Gastrocnemius medialis (tissue), 4 donors: ENCODE measurements at regions not wholly inside any gene's neighbourhood (a gene's known extent, or its start where the extent isn't known, plus 50 kb on each side); places are given as distances from the start of the nearest gene placed in this dataset.

Experiments used
- ATAC-seq, 2 donors: fragments of 150-250 bp; one replicate each; pipeline ENCODE4 v1.9.1; 2016
- DNase-seq, 2 donors: peaks; one replicate each; pipeline ENCODE4 v3.0.0-alpha.2; 2019
- H3K27ac ChIP-seq, 4 donors: fragments of 200-600 bp; sonication (generic); 1 replicate in 1 of 4; 2 replicates in 3 of 4; pipeline ENCODE4 v1.5.1; 2016 to 2018; ENCODE audit warnings: mild to moderate bottlenecking in 2 of 4, moderate library complexity in 1 of 4
- H3K27me3 ChIP-seq, 3 donors: fragments of 200-600 bp; sonication (generic) in 2 of 3; 1 replicate in 1 of 3; 2 replicates in 2 of 3; pipeline versions ENCODE4 v1.5.1 to v1.6.0; 2016 to 2019; ENCODE audit warnings: mild to moderate bottlenecking in 1 of 3, moderate library complexity in 1 of 3
- H3K36me3 ChIP-seq, 2 donors: fragments of 200-600 bp; sonication (generic) in 1 of 2; one replicate each; pipeline ENCODE4 v1.5.1; 2017 to 2018
- H3K4me1 ChIP-seq, 2 donors: fragments of 200-600 bp; sonication (generic) in 1 of 2; one replicate each; pipeline ENCODE4 v1.5.1; 2016 to 2017; ENCODE audit warnings: mild to moderate bottlenecking in 2 of 2
- H3K4me3 ChIP-seq, 4 donors: fragments of 200-600 bp; sonication (generic) in 3 of 4; 1 replicate in 1 of 4; 2 replicates in 3 of 4; pipeline ENCODE4 v1.5.1; 2016 to 2019; ENCODE audit warnings: mild to moderate bottlenecking in 2 of 4
- H3K9me3 ChIP-seq, 3 donors: fragments of 200-600 bp; sonication (generic) in 2 of 3; 1 replicate in 1 of 3; 2 replicates in 2 of 3; pipeline ENCODE4 v1.5.1; 2016 to 2019
- CTCF ChIP-seq, 5 experiments: fragments of 450-650 bp in 3 of 5; fragments of 200-600 bp in 2 of 5; sonication (generic) in 2 of 5; IDR thresholded peaks in 4 of 5; conservative IDR thresholded peaks in 1 of 5; 1 replicate in 4 of 5; 2 replicates in 1 of 5; pipeline ENCODE4 v1.5.1; 2016 to 2019; ENCODE audit warnings: antibody characterized with exemption in 5 of 5, mild to moderate bottlenecking in 3 of 5, moderate library complexity in 3 of 5
- POLR2A ChIP-seq, 2 donors: fragments of 450-650 bp; IDR thresholded peaks; one replicate each; pipeline ENCODE4 v1.6.1; 2017; ENCODE audit warnings: antibody characterized with exemption in 2 of 2, mild to moderate bottlenecking in 2 of 2, moderate library complexity in 2 of 2
- in situ Hi-C, 4 donors: fragments of 200-750 bp; cut with MboI; loops; one replicate each; pipeline versions ENCODE4 v1.15.0 to v1.8.0; 2017; ENCODE audit warnings: low sequenced_read_pairs in 4 of 4
- intact Hi-C: fragments of 100-400 bp; cut with DNase I; formaldehyde crosslinking; loops from one replicate; pipeline ENCODE4 v1.15.1; 2023; ENCODE audit warnings: low total_unique reads

- Histone ChIP-seq H3K27ac (no peak overlapping the region), H3K4me3 (no peak overlapping the region), H3K9me3 (no peaks in the 10 kb centered on the region), H3K4me1 (no peaks in the 10 kb centered on the region), H3K27me3 (no peaks in the 10 kb centered on the region), H3K36me3 (no peaks in the 10 kb centered on the region)
- intact Hi-C loops: no loop called here
- no peak for TF ChIP-seq POLR2A (IDR thresholded peaks at IDR 0.05)
- no peak for TF ChIP-seq CTCF (IDR thresholded peaks at IDR 0.05 in 4 of 5, conservative IDR thresholded peaks at IDR 0.05 in 1 of 5)
- DNase-seq (no peak), ATAC-seq (no peak)
- in situ Hi-C loops: no loop called here
These were observed 175.4 kb upstream of the LINGO1 start for GRCh38 chr15:77808075-77808474.

- intact Hi-C loops: no loop called here
- DNase-seq (no peak), ATAC-seq (no peak)
- Histone ChIP-seq H3K36me3 (no peaks in the 10 kb centered on the region), H3K4me1 (no peaks in the 10 kb centered on the region), H3K27ac (no peak overlapping the region), H3K9me3 (no peaks in the 10 kb centered on the region), H3K4me3 (no peak overlapping the region), H3K27me3 (no peaks in the 10 kb centered on the region)
- TF ChIP-seq CTCF (IDR thresholded peaks at IDR 0.05 in 4 of 5, conservative IDR thresholded peaks at IDR 0.05 in 1 of 5) (no peak), POLR2A (IDR thresholded peaks at IDR 0.05) (no peak)
- in situ Hi-C loops: no loop called here
These were observed 174.9 kb upstream of the LINGO1 start for GRCh38 chr15:77807611-77808010.

GRCh38 chr15:77807115-77807514 is 174.4 kb upstream of the LINGO1 start:
- Histone ChIP-seq H3K27me3 (no peaks in the 10 kb centered on the region), H3K36me3 (no peaks in the 10 kb centered on the region), H3K27ac (no peak overlapping the region), H3K4me1 (no peaks in the 10 kb centered on the region), H3K4me3 (no peak overlapping the region), H3K9me3 (no peaks in the 10 kb centered on the region)
- DNase-seq (no peak), ATAC-seq (no peak)
- in situ Hi-C loops (no loop called here), intact Hi-C loops (no loop called here)
- no peak for TF ChIP-seq POLR2A (IDR thresholded peaks at IDR 0.05)
- no peak for TF ChIP-seq CTCF (IDR thresholded peaks at IDR 0.05 in 4 of 5, conservative IDR thresholded peaks at IDR 0.05 in 1 of 5)

GRCh38 chr15:77804210-77804609 is 171.5 kb upstream of the LINGO1 start:
- in situ Hi-C loops (no loop called here), intact Hi-C loops (no loop called here)
- TF ChIP-seq POLR2A (IDR thresholded peaks at IDR 0.05) (no peak), CTCF (IDR thresholded peaks at IDR 0.05 in 4 of 5, conservative IDR thresholded peaks at IDR 0.05 in 1 of 5) (no peak)

GRCh38 chr15:77803487-77803886 is 170.8 kb upstream of the LINGO1 start:
- in situ Hi-C loops: no loop called here
- Histone ChIP-seq H3K27ac (no peak overlapping the region), H3K27me3 (no peaks in the 10 kb centered on the region), H3K36me3 (no peaks in the 10 kb centered on the region), H3K9me3 (no peaks in the 10 kb centered on the region), H3K4me3 (no peak overlapping the region), H3K4me1 (no peaks in the 10 kb centered on the region)
- DNase-seq (no peak), ATAC-seq (no peak)
- TF ChIP-seq CTCF (IDR thresholded peaks at IDR 0.05 in 4 of 5, conservative IDR thresholded peaks at IDR 0.05 in 1 of 5) (no peak), POLR2A (IDR thresholded peaks at IDR 0.05) (no peak)
- intact Hi-C loops: no loop called here

More at GRCh38 chr15:77804210-77804609, 171.5 kb upstream of the LINGO1 start:
- Histone ChIP-seq H3K9me3 (no peaks in the 10 kb centered on the region), H3K4me1 (no peaks in the 10 kb centered on the region), H3K4me3 (no peak overlapping the region), H3K36me3 (no peaks in the 10 kb centered on the region), H3K27me3 (no peaks in the 10 kb centered on the region), H3K27ac (no peak overlapping the region)
- no peak for ATAC-seq
- no peak for DNase-seq
